ENCODE measurements at regions not wholly inside any gene's neighbourhood (a gene's known extent, or its start where the extent isn't known, plus 50 kb on each side); places are given as distances from the start of the nearest gene placed in this dataset.

DNA sequence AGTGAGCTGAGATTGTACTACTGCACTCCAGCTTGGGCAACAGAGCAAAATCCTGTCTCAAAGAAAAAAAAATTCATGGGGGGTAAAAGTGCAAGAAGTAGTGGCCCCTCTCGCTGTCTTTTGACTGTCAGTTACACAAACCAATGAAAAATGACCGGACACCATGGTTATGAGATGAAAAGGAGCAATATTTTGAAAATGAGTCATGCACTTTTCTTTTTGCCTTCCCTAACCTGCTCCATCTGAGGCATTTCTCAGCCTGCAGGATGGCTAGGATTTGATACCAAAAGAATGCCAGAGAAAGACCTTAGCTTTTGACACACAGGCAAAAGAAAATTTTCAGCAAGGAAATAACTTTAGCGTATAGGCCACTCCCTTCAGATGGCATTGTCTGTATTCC, 181.7 kb upstream of the ARID1B start:
- no peaks in the 10 kb centered on the region for H3K9me3 ChIP-seq
- H3K4me3 ChIP-seq = no peak overlapping the region
- DNase-seq (no peak), ATAC-seq (no peak)
- TF ChIP-seq CTCF (IDR thresholded peaks at IDR 0.05) (no peak), POLR2A (IDR thresholded peaks at IDR 0.05) (no peak)
- no peaks in the 10 kb centered on the region for H3K36me3 ChIP-seq
- WGBS, 4 donors = 79 to 91% (median 87%) methylated on average over 3 of the region's 3 CpGs
- intact Hi-C loops (cut with DNase I) = no loop called here
- no peak overlapping the region for H3K27ac ChIP-seq
- H3K27me3 ChIP-seq = peaks cover 0 to 6% (median 0%) of the 10 kb centered on the region in 9 donors
- peaks cover 0 to 9% (median 0%) of the 10 kb centered on the region in 12 donors for H3K4me1 ChIP-seq

DNA sequence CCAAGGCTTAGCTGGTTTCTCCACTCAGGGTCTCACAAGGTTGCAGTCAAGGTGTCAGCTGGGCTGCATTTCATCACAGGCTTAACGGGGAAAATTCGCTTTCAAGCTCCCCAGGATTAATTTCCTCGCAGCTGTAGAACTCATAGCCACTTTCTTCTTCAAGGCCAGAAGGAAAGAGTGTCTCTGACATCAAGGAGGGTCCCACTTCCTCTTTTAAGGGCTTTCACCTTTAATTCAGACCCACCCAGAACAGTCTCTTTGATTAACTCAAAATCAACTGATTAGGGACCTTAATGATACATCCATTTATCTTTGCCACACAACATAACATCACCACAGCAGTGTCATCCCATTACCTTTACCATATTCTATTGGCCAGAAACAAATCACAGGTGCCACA, 183.3 kb upstream of the ARID1B start:
- WGBS, 4 donors = 91 to 93% (median 91%) methylated on average over 3 of the region's 3 CpGs
- no peaks in the 10 kb centered on the region for H3K36me3 ChIP-seq
- H3K27me3 ChIP-seq = peaks cover 0 to 6% (median 0%) of the 10 kb centered on the region in 9 donors
- no peak overlapping the region for H3K4me3 ChIP-seq
- no peak for ATAC-seq
- intact Hi-C loops (cut with DNase I) = no loop called here
- no peak for DNase-seq
- H3K9me3 ChIP-seq = no peaks in the 10 kb centered on the region
- H3K4me1 ChIP-seq = no peaks in the 10 kb centered on the region
- H3K27ac ChIP-seq = no peak overlapping the region
- TF ChIP-seq POLR2A (IDR thresholded peaks at IDR 0.05) (no peak), CTCF (IDR thresholded peaks at IDR 0.05) (no peak)

DNA sequence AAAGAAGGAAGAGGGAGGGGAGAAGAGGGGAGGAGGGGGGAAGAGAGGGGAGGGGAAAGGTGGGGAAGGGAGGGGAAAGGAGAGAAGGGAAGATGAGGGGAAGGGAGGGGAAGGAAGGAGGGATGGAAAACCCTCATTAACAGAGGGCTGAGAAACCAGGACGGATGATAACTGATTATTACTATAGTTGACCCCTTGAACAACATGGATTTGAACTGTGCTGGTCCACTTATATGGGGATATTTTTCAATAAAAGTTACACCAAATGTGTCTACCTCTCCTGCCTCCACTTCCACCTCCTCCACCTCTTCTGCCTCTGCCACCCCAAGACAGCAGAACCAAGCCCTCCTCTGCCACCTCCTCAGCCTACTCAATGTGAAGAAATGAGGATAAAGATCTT, 184.1 kb upstream of the ARID1B start:
- Histone ChIP-seq H3K27me3 (peaks cover 0 to 6% (median 0%) of the 10 kb centered on the region in 9 donors), H3K36me3 (no peaks in the 10 kb centered on the region), H3K4me1 (no peaks in the 10 kb centered on the region), H3K9me3 (no peaks in the 10 kb centered on the region), H3K4me3 (no peak overlapping the region), H3K27ac (no peak overlapping the region)
- no peak for DNase-seq
- WGBS, 4 donors = 59 to 84% (median 75%) methylated on average over 1 of the region's 1 CpG
- ATAC-seq = no peak
- TF ChIP-seq POLR2A (IDR thresholded peaks at IDR 0.05) (no peak), CTCF (IDR thresholded peaks at IDR 0.05) (no peak)
- intact Hi-C loops (cut with DNase I) = no loop called here

- TF ChIP-seq POLR2A (IDR thresholded peaks at IDR 0.05) (no peak), CTCF (IDR thresholded peaks at IDR 0.05) (no peak)
- H3K27ac ChIP-seq = no peak overlapping the region
- H3K27me3 ChIP-seq = peaks cover 0 to 6% (median 0%) of the 10 kb centered on the region in 9 donors
- intact Hi-C loops (cut with DNase I) = no loop called here
- DNase-seq (no peak), ATAC-seq (no peak)
- WGBS, 4 donors = 84 to 89% (median 88%) methylated on average over 6 of the region's 6 CpGs
- no peaks in the 10 kb centered on the region for H3K9me3 ChIP-seq
- no peak overlapping the region for H3K4me3 ChIP-seq
- H3K4me1 ChIP-seq = no peaks in the 10 kb centered on the region
- no peaks in the 10 kb centered on the region for H3K36me3 ChIP-seq
These were observed 186.7 kb upstream of the ARID1B start for GRCh38 chr6:156590482-156590881.
